ENCODE measurements at regions not wholly inside any gene's neighbourhood (a gene's known extent, or its start where the extent isn't known, plus 50 kb on each side); places are given as distances from the start of the nearest gene placed in this dataset.
A peak's percentile ranks its signal among the peaks of the same experiment; 100 is the strongest.

- peak; percentile 83 for TF ChIP-seq CEBPB (IDR thresholded peaks at IDR 0.05; ENCODE audit: low read depth, low read length)
Observed at GRCh38 chr11:95690100-95690499, 99.5 kb downstream of the FAM76B start (continued).
